DMS153 treated with DMSO at 0.1 percent for 48 hours (cell line): ENCODE measurements at regions not wholly inside any gene's neighbourhood (a gene's known extent, or its start where the extent isn't known, plus 50 kb on each side); places are given as distances from the start of the nearest gene placed in this dataset.
"Not testable (repeated sequence)": the region's sequence is repeated elsewhere in the genome, so short reads cannot be mapped to it uniquely, and the experiment has no call there.

Experiments
- DNase-seq: peaks from one replicate; lab custom pipeline; 2025; ENCODE audit not compliant: unreplicated experiment; lab: John Stamatoyannopoulos, UW

DNA sequence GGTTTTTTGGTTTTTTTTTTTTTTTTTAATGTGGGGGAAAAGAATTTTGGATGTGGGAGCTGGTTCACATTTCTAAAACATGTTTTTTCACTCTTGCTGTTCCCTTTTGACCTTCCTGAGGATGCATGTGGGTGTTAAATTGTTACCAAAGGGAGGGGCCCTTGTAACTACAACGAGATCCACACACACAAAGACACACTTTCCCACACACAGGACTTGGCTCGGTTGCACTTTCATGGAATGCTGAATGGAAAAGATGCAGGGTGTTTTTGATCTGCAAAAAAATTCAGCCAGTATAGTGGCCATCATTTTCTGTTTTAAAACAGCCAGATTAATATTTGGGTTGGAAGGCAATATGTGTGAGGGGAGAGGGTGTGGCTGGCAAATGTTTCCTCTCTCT lies 576.9 kb downstream of the EBF1 start:
- DNase-seq = no peak

- DNase-seq = no peak
Observed at GRCh38 chr5:158521995-158522394, 577.7 kb downstream of the EBF1 start.

- DNase-seq = no peak
Observed at GRCh38 chr5:158519433-158520021, 580.2 kb downstream of the EBF1 start.

DNA sequence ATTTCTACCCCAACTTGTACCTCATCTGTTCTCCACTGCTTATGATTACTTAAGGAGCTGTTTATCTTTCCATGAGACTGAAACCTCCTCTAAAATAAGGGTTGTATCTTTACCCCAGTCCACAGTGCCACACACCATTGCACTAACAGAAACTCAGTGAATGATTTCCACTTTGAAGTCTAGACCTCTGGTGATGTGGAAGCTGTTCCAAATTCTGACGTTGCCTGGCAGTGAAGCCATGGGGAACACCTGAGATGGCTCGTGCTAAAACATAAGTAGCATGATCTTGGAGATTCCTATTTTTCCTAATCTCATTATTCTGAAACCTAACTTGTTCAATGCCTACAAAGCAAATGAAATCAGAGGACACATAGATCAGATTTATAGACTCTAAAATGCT lies 583.2 kb downstream of the EBF1 start:
- no peak for DNase-seq

DNA sequence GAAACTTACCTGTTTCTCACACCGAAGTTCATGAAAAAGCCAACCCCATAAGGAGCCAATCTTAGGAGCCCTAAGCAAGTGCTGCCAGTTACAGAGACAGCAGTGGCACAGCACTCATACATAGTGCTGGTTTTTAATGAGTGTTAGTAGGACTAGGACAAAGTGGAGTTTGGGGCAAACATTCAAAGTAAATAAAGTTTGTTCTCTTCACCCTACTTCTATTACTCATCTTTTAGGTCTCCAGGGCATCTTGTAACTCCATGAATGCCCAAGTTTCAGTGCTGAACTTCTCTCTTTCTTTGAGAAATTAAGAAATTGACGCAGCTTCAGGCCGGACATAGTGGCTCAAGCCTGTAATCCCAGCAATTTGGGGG lies 584.7 kb downstream of the EBF1 start:
- no peak for DNase-seq

DNA sequence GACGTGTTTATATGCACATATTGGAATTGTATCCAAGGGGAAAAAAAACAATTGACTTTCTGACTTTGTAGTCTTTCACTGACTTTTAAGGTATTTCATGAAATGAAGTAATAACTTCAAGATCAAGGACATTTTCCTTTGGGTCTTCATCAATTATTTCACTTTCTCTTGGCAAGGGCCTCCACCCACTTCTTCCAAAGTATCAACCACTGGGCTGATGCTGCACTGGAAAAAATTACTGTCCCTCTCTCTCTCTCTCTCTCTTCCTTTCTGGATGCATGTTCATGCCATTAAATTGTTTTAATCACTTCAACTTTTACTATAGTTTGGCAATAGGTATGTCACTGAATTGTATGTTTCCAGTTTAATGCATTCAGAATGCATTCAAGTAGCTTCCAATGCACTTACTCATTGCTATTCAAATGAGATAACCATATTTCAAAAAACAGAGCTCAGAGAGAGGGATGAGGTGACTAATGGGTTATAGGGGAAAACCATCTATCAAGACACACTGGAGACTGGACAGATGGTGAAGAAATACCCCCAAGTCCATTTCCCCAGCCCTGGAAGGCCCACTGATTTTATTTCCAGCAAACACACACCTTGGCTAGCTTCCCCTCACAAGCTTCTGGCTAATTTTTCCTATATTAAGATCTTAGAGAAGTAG lies 585.3 kb downstream of the EBF1 start:
- no peak for DNase-seq

- no peak for DNase-seq
Observed at GRCh38 chr5:158513490-158514318, 586.0 kb downstream of the EBF1 start.

DNA sequence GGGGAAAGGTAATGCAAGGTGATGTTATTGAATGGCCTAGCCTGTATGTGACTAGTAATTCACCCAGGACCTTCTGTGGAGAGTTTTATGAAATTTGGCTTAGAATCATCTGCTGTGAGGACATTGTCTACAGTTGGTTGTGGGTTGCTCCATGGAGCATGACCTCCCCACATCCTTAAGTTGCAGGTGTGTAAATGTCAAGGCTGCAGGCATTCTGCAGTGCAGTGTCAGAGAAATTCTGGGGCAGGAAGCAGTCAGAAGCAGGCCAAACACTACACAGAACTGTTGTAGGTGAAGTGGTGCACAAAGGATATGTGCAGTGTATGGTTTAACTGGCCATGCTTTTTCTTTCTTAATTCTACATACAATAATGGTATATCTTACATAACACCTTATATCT lies 588.3 kb downstream of the EBF1 start:
- no peak for DNase-seq

DNA sequence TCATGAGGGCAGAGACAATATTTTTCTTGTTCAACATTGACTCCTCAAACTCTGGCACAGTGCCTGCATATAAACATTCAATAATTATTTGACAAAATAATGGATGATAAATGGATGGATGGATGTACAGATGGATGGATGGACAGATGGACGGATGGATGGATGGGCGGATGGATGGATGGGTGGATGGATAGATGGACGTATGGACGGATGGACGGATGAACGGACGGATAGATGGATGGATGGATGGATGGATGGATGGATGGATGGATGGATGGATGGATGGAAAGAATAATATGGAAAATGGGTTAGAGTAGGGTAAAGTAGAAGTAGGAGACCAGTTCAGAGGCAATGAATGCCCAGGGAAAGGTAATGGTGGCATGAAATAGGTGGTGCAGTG lies 589.2 kb downstream of the EBF1 start:
- no peak for DNase-seq

GRCh38 chr5:158506648-158507047 lies 593.1 kb downstream of the EBF1 start:
- no peak for DNase-seq

DNA sequence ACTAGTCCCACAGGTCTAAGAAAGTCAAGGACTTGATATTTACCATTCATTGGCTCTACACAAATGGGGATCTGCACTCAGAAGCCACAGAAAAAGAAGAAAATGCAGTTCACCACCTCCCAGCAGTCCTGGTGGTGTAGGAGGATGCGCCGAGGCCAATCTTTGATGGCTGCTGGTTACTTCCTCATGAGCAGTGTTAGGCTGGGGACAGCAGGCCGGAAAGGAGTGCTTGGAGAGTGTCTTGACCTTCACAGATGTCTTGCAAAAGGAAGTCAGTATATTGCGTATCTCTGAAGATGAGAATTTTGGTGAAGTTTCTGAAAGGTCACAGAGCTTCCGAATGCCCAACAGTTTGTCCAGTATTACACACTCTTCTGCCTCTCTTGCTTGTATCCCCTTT lies 597.0 kb downstream of the EBF1 start:
- DNase-seq = no peak

GRCh38 chr5:158499892-158500418 lies 599.8 kb downstream of the EBF1 start:
- DNase-seq = no peak

GRCh38 chr5:158499075-158499891 lies 600.4 kb downstream of the EBF1 start:
- no peak for DNase-seq

DNA sequence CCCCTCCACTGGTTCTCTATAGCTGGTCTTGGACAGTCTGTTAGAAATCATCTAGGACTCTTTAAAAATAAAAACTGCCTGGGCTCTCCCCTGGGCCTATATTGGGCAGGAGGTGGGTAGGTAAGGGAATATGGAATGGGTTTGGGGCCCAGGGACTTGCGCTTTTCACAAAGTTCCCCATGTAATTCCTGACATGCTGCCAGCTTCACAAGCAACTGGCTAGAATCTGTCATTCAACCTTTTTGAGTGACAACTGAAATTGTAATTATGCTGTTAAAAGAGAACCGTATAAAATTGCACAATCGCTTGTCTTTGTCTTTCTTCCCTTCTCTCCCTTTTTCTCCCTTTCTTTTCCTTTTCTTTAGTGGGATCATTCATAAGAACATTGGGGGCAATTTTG lies 603.1 kb downstream of the EBF1 start:
- no peak for DNase-seq

DNA sequence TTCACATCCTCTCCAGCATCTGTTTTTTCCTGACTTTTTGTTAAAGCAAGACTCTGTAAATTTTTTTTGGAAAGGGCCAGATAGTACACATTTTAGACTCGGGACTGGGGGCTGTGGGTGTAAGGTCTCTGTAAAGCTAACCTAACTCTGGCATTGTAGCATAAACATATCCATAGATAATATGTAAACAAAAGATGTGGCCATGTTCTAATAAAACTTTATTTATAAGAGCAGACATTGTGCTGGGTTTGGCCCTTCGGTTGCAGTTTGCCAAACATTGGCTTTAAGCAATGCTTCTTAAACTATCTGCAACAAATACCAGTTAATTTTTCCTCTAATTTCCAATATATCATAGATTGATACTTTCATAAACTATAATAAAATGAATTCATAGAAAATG lies 605.2 kb downstream of the EBF1 start:
- DNase-seq = no peak

GRCh38 chr5:158494044-158494443 lies 605.7 kb downstream of the EBF1 start:
- DNase-seq = not testable (repeated sequence)

- no peak for DNase-seq
Observed at GRCh38 chr5:158492841-158493242, 606.9 kb downstream of the EBF1 start.

DNA sequence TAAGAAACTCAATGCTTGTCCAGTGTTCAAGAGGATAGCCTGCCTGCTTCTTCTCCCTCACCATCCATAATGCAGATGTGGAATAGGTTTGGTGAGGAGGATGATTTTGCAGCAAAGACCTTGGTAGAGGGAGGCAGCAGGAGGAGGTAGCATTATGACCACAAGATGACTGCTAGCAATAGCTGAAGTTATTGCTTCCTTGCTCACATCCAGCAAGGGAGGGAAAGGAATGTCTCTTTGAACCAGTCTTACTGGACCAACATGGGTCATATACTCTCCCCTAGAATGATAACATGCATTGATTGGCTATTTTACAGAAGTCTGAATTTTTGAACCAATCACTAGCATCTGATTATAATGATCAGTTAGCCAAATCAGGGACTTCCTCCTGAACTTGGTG lies 607.6 kb downstream of the EBF1 start:
- DNase-seq = no peak

DNA sequence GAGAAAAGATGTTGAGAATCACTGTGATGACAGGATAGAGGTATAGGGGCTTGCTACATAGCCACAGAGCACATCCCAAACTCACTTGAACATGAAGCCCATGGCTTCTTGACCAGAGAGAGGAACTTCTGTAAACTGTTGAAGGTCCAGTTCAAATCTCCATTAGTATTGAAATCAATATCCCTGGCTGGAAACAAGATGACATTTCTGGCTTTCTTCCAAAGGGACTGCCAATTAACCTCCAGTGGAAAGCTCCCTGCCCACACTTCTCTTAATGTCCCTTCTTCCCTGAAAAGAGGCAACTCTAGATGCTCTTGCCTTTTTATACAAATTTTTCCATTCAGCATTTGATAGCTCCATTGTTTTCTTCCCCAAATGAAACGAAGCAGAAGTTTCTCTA lies 612.1 kb downstream of the EBF1 start:
- no peak for DNase-seq

GRCh38 chr5:158487156-158487555 lies 612.6 kb downstream of the EBF1 start:
- DNase-seq = no peak

DNA sequence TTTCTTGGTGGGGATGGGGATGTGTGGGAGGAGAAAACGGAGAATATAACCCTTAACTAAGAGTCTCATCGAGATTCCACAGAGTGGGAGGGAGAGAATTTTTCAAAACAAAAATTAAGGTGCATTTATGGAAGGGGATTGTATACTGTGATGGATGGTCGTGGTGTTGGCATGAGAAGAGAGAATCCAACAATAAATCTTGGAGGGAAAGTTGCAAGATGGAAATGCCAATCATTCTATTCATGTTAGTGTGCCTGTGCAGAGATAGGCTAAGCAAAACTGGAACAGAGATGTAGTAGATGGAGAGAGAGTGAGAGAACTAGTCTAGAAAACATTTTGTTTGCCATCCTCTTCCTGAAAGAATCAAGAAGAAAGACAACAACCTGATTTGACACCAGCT lies 613.1 kb downstream of the EBF1 start:
- no peak for DNase-seq
